SK-N-MC (cell line): ENCODE measurements at regions not wholly inside any gene's neighbourhood (a gene's known extent, or its start where the extent isn't known, plus 50 kb on each side); places are given as distances from the start of the nearest gene placed in this dataset.

Experiments
- EZH2 ChIP-seq: fragments of 200-600 bp; sonication (generic); IDR thresholded peaks from one replicate; pipeline ENCODE4 v1.6.1; 2017; ENCODE audit warnings: antibody characterized with exemption
- POLR2AphosphoS5 ChIP-seq: IDR thresholded peaks from 2 replicates; pipeline ENCODE4 v1.6.1; 2012; ENCODE audit warnings: mild to moderate bottlenecking, low read depth, low read length, borderline replicate concordance

DNA sequence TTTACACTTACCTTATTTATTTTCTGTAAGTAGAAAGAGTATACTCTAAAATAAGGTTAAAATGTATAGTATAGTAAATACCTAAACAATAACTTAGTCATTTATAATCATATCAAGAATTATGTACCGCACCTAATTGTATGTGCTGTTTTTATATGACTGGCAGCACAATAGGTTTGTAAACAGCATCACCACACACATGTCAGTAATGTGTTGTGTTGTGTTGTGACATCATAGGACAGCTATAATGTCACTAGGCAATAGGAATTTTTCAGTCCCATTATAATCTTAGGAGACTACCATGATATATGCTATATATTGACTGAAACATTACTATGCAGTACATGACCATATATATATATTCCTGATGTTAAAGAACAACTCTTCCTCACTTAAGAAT is 99.9 kb upstream of the CNTN4 start:
- TF ChIP-seq EZH2 (no peak), POLR2AphosphoS5 (no peak)
